ENCODE measurements at regions not wholly inside any gene's neighbourhood (a gene's known extent, or its start where the extent isn't known, plus 50 kb on each side); places are given as distances from the start of the nearest gene placed in this dataset.

DNA sequence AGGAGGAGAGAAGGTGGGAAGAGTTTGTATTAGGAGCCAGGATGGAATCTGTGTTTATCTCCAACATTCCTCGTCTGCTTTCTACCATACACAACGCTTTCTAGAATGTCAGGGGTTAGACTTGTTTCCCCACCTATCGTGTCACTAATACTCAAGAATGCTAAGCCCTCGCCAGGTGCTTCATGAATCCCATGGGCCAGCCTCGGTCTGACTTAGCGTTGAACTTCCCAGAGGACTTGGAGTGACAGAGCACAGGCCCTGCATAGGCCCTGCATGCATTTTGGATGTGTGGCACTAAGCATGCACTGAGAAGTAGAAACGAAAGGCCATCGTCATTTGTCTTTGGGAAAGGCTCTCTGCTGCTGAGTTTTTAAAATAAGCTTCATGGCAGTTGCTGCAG lies 328.7 kb downstream of the NSG2 start:
- TF ChIP-seq, protein P1, sequence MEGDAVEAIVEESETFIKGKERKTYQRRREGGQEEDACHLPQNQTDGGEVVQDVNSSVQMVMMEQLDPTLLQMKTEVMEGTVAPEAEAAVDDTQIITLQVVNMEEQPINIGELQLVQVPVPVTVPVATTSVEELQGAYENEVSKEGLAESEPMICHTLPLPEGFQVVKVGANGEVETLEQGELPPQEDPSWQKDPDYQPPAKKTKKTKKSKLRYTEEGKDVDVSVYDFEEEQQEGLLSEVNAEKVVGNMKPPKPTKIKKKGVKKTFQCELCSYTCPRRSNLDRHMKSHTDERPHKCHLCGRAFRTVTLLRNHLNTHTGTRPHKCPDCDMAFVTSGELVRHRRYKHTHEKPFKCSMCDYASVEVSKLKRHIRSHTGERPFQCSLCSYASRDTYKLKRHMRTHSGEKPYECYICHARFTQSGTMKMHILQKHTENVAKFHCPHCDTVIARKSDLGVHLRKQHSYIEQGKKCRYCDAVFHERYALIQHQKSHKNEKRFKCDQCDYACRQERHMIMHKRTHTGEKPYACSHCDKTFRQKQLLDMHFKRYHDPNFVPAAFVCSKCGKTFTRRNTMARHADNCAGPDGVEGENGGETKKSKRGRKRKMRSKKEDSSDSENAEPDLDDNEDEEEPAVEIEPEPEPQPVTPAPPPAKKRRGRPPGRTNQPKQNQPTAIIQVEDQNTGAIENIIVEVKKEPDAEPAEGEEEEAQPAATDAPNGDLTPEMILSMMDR (IDR thresholded peaks at IDR 0.05; ENCODE audit: unreplicated experiment) = no peak
- H3K27ac Mint-ChIP-seq = no peak overlapping the region
- no peak overlapping the region for H3K4me3 Mint-ChIP-seq
- peaks cover 4% of the 10 kb centered on the region for H3K9me3 Mint-ChIP-seq
- H3K4me1 Mint-ChIP-seq = peaks cover 9% of the 10 kb centered on the region
- H3K36me3 Mint-ChIP-seq = no peaks in the 10 kb centered on the region
- DNase-seq (ENCODE audit: low spot score in 2 of 2, unreplicated experiment in 2 of 2) = no peak
- H3K27me3 Mint-ChIP-seq (ENCODE audit: low read depth) = no peaks in the 10 kb centered on the region

DNA sequence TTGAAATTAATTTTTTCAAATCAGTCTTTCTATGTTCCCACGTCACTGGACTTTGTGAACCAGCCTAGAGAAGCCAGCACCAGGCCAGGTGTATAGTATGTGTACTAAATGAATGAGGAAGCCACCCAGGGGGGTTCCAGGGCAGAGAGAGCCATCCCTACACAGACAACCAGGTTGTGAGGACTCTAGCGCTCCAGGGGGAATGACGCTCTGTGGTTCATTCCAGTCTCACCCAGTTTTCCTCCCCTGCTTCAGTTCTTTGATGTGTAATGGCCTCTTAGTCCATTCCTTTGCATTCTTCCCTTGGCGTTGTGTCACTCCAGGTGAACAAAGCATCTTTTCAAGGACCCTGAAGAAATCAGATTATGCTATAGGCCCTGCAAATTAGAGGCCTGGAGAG lies 330.6 kb downstream of the NSG2 start:
- Mint-ChIP-seq H3K9me3 (peaks cover 4% of the 10 kb centered on the region), H3K27me3 (ENCODE audit: low read depth) (no peaks in the 10 kb centered on the region), H3K27ac (no peak overlapping the region), H3K4me1 (peaks cover 15% of the 10 kb centered on the region), H3K4me3 (no peak overlapping the region), H3K36me3 (no peaks in the 10 kb centered on the region)
- no peak for DNase-seq (ENCODE audit: low spot score in 2 of 2, unreplicated experiment in 2 of 2)
- TF ChIP-seq, protein P1 (IDR thresholded peaks at IDR 0.05; ENCODE audit: unreplicated experiment) = no peak

DNA sequence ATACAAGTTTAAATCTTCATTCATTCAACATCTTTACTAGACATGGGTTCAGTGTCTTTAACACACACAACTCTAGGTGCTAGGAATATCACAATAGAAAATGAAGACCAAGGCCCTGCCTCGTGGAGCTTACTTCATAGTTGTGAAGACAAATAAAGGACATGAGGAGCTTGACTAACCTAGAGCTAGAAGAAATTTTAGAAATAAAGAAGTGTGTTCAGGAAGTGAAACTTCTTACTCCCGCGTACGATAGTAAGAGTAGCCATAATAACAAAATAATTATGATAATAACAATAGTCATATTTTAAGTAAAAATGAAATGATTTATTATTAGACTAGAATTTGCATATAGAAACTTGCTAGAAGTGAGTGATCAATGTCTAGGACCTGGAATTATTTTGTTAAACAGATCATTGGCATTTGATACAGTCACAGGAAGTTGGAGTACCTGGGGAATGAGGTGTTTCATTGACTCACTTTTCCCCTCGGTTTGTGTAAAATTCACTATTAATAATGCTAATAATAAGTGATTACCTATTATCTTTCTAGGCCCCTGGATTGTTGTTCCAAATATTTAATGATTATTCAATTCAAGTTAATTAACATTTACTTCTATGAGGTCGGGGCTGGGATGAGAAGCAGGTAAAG lies 331.3 kb downstream of the NSG2 start:
- H3K4me1 Mint-ChIP-seq = peaks cover 17% of the 10 kb centered on the region
- TF ChIP-seq, protein P1 (IDR thresholded peaks at IDR 0.05; ENCODE audit: unreplicated experiment) = no peak
- H3K9me3 Mint-ChIP-seq = peaks cover 4% of the 10 kb centered on the region
- no peak overlapping the region for H3K27ac Mint-ChIP-seq
- DNase-seq (ENCODE audit: low spot score in 2 of 2, unreplicated experiment in 2 of 2) = no peak
- H3K4me3 Mint-ChIP-seq = no peak overlapping the region
- no peaks in the 10 kb centered on the region for H3K36me3 Mint-ChIP-seq
- H3K27me3 Mint-ChIP-seq (ENCODE audit: low read depth) = no peaks in the 10 kb centered on the region

DNA sequence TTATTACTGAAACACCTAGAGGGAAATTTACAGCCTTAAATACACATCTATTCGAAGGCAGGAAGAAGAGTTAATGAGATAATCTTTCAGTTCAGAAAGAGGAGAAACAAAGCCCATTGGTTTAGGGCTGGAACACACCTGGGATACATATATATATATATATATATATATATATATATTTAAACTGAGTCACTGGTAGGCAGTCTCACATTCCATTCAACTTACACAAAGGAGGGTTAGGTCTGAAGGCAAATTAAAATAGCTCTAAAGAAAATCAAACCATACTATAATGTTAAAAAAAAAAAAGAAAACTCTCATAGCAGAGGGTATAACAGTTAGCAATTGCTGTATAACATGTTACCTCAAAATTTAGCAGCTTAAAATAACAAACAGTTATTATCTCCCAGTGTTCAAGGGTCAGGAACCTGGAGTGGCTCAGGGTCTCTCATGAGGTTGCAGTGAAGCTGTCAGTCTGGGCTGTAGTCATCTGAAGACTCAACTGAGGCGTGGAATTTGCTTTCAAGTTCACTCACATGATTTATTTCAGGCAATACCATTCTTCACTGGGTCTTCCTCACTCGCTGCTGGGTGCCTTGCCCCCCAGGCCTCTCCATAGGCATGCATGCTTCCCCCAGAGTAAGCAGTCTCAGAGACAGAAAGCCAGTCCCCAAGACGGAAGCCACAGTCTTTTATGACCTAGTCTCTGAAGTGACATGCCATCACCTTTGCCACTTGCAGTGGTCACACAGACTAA lies 332.8 kb downstream of the NSG2 start:
- H3K4me3 Mint-ChIP-seq = no peak overlapping the region
- TF ChIP-seq, protein P1 (IDR thresholded peaks at IDR 0.05; ENCODE audit: unreplicated experiment) = no peak
- peaks cover 19% of the 10 kb centered on the region for H3K4me1 Mint-ChIP-seq
- H3K36me3 Mint-ChIP-seq = no peaks in the 10 kb centered on the region
- no peaks in the 10 kb centered on the region for H3K27me3 Mint-ChIP-seq (ENCODE audit: low read depth)
- H3K27ac Mint-ChIP-seq = no peak overlapping the region
- H3K9me3 Mint-ChIP-seq = peaks cover 4% of the 10 kb centered on the region
- DNase-seq (ENCODE audit: low spot score in 2 of 2, unreplicated experiment in 2 of 2) = no peak

DNA sequence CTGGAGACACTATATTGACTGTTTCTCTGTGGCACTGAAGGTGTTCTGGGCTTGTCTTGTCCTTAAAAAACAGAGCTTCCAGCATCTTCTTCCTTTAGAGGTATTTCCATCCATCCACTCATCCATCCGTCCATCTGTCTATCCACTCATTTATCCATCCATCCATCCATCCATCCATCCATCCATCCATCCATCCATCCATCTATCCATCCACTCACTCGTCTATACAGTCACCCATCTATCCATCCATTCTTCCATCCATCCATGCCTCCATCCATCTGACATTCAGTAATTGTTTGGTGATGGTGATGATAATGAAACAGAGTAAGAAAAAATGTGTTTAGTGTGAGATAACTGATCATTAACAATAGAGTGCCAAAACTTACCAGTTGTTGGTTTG lies 334.8 kb downstream of the NSG2 start:
- no peak overlapping the region for H3K4me3 Mint-ChIP-seq
- TF ChIP-seq, protein P1 (IDR thresholded peaks at IDR 0.05; ENCODE audit: unreplicated experiment) = no peak
- H3K36me3 Mint-ChIP-seq = no peaks in the 10 kb centered on the region
- no peak for DNase-seq (ENCODE audit: low spot score in 2 of 2, unreplicated experiment in 2 of 2)
- H3K9me3 Mint-ChIP-seq = peaks cover 4% of the 10 kb centered on the region
- no peak overlapping the region for H3K27ac Mint-ChIP-seq
- peaks cover 34% of the 10 kb centered on the region for H3K4me1 Mint-ChIP-seq
- H3K27me3 Mint-ChIP-seq (ENCODE audit: low read depth) = no peaks in the 10 kb centered on the region
